Right atrium auricular region (tissue), 2 donors: ENCODE measurements at regions not wholly inside any gene's neighbourhood (a gene's known extent, or its start where the extent isn't known, plus 50 kb on each side); places are given as distances from the start of the nearest gene placed in this dataset.

ENCODE experiments used
- DNase-seq: peaks from one replicate; pipeline ENCODE4 v3.0.0-alpha.2; 2019; ENCODE audit warnings: low spot score
- H3K27ac ChIP-seq, 2 donors: fragments of 200-600 bp; sonication (generic); 1 replicate in 1 of 2; 2 replicates in 1 of 2; pipeline ENCODE4 v1.5.1; 2016 to 2019
- H3K27me3 ChIP-seq, 2 donors: fragments of 200-600 bp; sonication (generic); one replicate each; pipeline versions ENCODE4 v1.5.1 to v1.6.0; 2017 to 2019
- H3K36me3 ChIP-seq: fragments of 200-600 bp; sonication (generic); one replicate; pipeline ENCODE4 v1.5.1; 2016
- H3K4me1 ChIP-seq, 2 donors: fragments of 200-600 bp; sonication (generic); one replicate each; pipeline versions ENCODE4 v1.5.1 to v1.6.0; 2017 to 2019
- H3K4me3 ChIP-seq, 2 donors: fragments of 200-600 bp; sonication (generic); 1 replicate in 1 of 2; 2 replicates in 1 of 2; pipeline ENCODE4 v1.5.1; 2017 to 2019; ENCODE audit warnings: mild to moderate bottlenecking in 1 of 2, moderate library complexity in 1 of 2
- H3K9me3 ChIP-seq, 2 donors: fragments of 200-600 bp; sonication (generic); one replicate each; pipeline ENCODE4 v1.5.1; 2019
- CTCF ChIP-seq, 2 donors: fragments of 200-600 bp; sonication (generic); IDR thresholded peaks; one replicate each; pipeline ENCODE4 v1.5.1; 2019; ENCODE audit warnings: antibody characterized with exemption in 2 of 2

GRCh38 chr20:12786276-12786675 is 222.5 kb upstream of the SPTLC3 start:
- DNase-seq = no peak
- H3K36me3 ChIP-seq = no peaks in the 10 kb centered on the region
- H3K9me3 ChIP-seq = peaks cover 0 to 6% of the 10 kb centered on the region in 2 donors
- no peaks in the 10 kb centered on the region for H3K27me3 ChIP-seq
- no peak overlapping the region for H3K27ac ChIP-seq
- no peaks in the 10 kb centered on the region for H3K4me1 ChIP-seq
- no peak overlapping the region for H3K4me3 ChIP-seq
- no peak for TF ChIP-seq CTCF (IDR thresholded peaks at IDR 0.05)

GRCh38 chr20:12788632-12789299 is 220.0 kb upstream of the SPTLC3 start:
- H3K4me1 ChIP-seq = no peaks in the 10 kb centered on the region
- H3K27me3 ChIP-seq = no peaks in the 10 kb centered on the region
- no peak overlapping the region for H3K4me3 ChIP-seq
- TF ChIP-seq CTCF (IDR thresholded peaks at IDR 0.05) = no peak
- DNase-seq = no peak
- H3K27ac ChIP-seq = no peak overlapping the region
- H3K36me3 ChIP-seq = no peaks in the 10 kb centered on the region
- no peaks in the 10 kb centered on the region for H3K9me3 ChIP-seq

DNA sequence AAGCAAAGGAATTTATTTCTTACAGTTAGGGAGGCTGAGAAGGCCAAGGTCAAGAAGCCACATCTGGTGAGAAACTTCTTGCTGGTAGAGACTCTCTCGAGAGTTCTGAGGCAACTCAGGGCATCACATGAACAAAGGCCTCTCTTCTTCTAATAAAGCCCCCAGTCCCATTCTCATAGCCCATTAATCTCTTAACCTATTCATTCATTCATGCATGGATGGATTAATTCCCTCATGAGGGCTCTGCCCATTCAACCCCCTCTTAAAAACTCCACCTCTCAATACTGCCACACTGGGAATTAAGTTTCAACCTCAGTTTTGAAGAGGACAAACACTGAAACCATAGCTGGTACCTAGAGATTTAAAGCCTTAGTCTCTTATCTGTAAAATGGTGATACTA is 217.9 kb upstream of the SPTLC3 start:
- DNase-seq = no peak
- no peaks in the 10 kb centered on the region for H3K27me3 ChIP-seq
- no peaks in the 10 kb centered on the region for H3K36me3 ChIP-seq
- TF ChIP-seq CTCF (IDR thresholded peaks at IDR 0.05) = no peak
- H3K4me3 ChIP-seq = no peak overlapping the region
- no peaks in the 10 kb centered on the region for H3K9me3 ChIP-seq
- H3K27ac ChIP-seq = no peak overlapping the region
- no peaks in the 10 kb centered on the region for H3K4me1 ChIP-seq

DNA sequence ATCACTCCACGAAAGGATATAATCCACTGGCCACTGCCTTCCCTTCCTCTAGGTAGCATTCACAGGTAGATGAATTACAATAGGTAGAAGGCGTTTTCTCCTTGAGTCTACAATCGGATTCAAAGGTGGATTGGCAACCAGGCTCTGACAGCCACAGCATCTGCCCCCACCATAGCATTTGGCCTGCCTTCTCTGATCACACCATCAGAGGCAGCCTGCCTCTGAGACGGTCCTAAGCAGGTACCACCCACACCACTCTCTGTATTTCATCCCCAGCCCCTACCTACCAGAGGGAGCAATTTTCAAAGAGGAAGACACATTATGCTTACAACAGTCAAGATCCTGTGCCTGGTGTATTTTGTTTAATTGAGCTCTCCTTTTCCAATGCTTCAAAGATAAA is 210.5 kb upstream of the SPTLC3 start:
- Histone ChIP-seq H3K9me3 (no peaks in the 10 kb centered on the region), H3K27me3 (no peaks in the 10 kb centered on the region), H3K36me3 (no peaks in the 10 kb centered on the region), H3K27ac (no peak overlapping the region), H3K4me1 (no peaks in the 10 kb centered on the region), H3K4me3 (no peak overlapping the region)
- no peak for TF ChIP-seq CTCF (IDR thresholded peaks at IDR 0.05)
- no peak for DNase-seq

GRCh38 chr20:12808006-12808567 is 200.7 kb upstream of the SPTLC3 start:
- Histone ChIP-seq H3K4me3 (no peak overlapping the region), H3K27me3 (no peaks in the 10 kb centered on the region), H3K36me3 (no peaks in the 10 kb centered on the region), H3K27ac (no peak overlapping the region), H3K9me3 (no peaks in the 10 kb centered on the region), H3K4me1 (no peaks in the 10 kb centered on the region)
- TF ChIP-seq CTCF (IDR thresholded peaks at IDR 0.05) = no peak
- no peak for DNase-seq
